DOHH2 (cell line): ENCODE measurements at regions not wholly inside any gene's neighbourhood (a gene's known extent, or its start where the extent isn't known, plus 50 kb on each side); places are given as distances from the start of the nearest gene placed in this dataset.

Source experiments
- H3F3A ChIP-seq: fragments of 200-600 bp; sonication (generic), shearing (Covaris generic); 2 replicates; pipeline ENCODE4 v1.6.0; 2016; ENCODE audit warnings: antibody characterized with exemption, mild to moderate bottlenecking; ENCODE audit not compliant: control insufficient read depth, insufficient read depth
- H3K27ac ChIP-seq: fragments of 200-600 bp; sonication (generic); 2 replicates; pipeline ENCODE4 v1.5.1; 2014; ENCODE audit warnings: low read depth, mild to moderate bottlenecking, low read length, moderate library complexity
- H3K27me3 ChIP-seq: fragments of 200-600 bp; sonication (generic); 2 replicates; pipeline ENCODE4 v1.6.1; 2014; ENCODE audit warnings: mild to moderate bottlenecking, low read length, mixed read lengths; ENCODE audit not compliant: control insufficient read depth
- H3K36me3 ChIP-seq: fragments of 200-600 bp; sonication (generic); 2 replicates; pipeline ENCODE4 v1.6.1; 2014; ENCODE audit warnings: mild to moderate bottlenecking, low read length, moderate library complexity, mixed read lengths; ENCODE audit not compliant: control insufficient read depth
- H3K4me1 ChIP-seq: fragments of 200-600 bp; sonication (generic); 2 replicates; pipeline ENCODE4 v1.6.1; 2014; ENCODE audit warnings: mild to moderate bottlenecking, low read length, mixed read lengths; ENCODE audit not compliant: control insufficient read depth
- H3K4me2 ChIP-seq: fragments of 200-600 bp; sonication (generic); 2 replicates; pipeline ENCODE4 v1.6.0; 2014; ENCODE audit warnings: mild to moderate bottlenecking, low read length, moderate library complexity
- H3K4me3 ChIP-seq: fragments of 200-600 bp; sonication (generic); 2 replicates; pipeline ENCODE4 v1.5.1; 2014; ENCODE audit warnings: mild to moderate bottlenecking, low read length, mixed read lengths
- H3K79me2 ChIP-seq: fragments of 200-600 bp; sonication (generic); 2 replicates; pipeline ENCODE4 v1.6.1; 2014; ENCODE audit warnings: mild to moderate bottlenecking, low read length, mixed read lengths; ENCODE audit not compliant: control insufficient read depth
- H3K9me2 ChIP-seq: fragments of 200-600 bp; sonication (generic); replicated peaks from 2 replicates; pipeline ENCODE4 v1.6.1; 2014; ENCODE audit warnings: mild to moderate bottlenecking, low read length, mixed read lengths; ENCODE audit not compliant: control insufficient read depth
- H3K9me3 ChIP-seq: fragments of 200-600 bp; sonication (generic); 2 replicates; pipeline ENCODE4 v1.6.1; 2014; ENCODE audit warnings: antibody characterized with exemption, low read length, mixed read lengths; ENCODE audit not compliant: control insufficient read depth, insufficient read depth
- H4K20me1 ChIP-seq: fragments of 200-600 bp; sonication (generic); 2 replicates; pipeline ENCODE4 v1.6.0; 2014; ENCODE audit warnings: low read depth, mild to moderate bottlenecking, antibody characterized with exemption, low read length, moderate library complexity; ENCODE audit not compliant: control insufficient read depth, insufficient read depth
- EZH2phosphoT487 ChIP-seq: fragments of 200-600 bp; sonication (generic); IDR thresholded peaks from 2 replicates; pipeline ENCODE4 v1.6.1; 2017; ENCODE audit warnings: borderline replicate concordance, mild to moderate bottlenecking, antibody characterized with exemption, low read length, moderate library complexity, mixed read lengths
- TF ChIP-seq, protein P1 (sequence below): fragments of 200-600 bp; sonication (generic); IDR thresholded peaks from one replicate; pipeline ENCODE4 v1.5.1; 2014; ENCODE audit warnings: antibody characterized with exemption, mild to moderate bottlenecking, low read depth, low read length; ENCODE audit not compliant: poor library complexity, severe bottlenecking

DNA sequence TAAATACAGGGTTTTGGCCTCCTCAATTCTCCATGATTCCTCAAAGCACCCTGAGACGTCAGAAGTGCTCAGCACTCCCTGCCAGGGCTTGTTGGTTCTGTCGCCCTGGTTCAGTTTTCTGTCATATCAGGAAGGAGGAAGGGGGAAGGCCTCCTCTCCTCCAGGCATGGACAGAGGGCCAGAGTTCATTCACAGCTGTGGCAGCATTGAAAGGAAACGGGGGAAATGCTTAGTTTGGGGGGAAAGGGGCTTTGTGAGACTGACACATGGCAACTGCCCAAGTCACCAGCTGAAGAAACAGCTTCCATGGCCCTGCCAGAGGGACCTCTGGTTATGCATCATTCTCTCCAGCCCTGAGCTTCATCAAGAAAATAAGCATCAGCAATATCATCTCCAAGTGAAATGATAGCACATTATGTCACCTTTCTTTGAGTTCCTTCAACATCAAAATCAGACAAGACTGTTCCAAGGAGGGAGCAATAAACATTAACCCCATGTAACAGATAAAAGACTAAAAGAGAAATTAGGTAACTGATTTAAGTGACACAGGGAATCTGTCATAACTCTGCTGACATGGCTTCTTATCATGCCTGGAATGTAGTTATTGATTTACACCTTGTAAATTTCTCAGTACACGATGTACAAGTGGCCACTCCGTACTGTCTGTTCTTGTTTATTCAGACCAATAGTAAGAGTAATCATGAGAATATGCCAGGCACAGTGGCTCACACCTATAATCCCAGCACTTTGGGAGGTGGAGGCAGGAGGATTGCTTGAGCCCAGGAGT lies 103.2 kb upstream of the SLC25A33 start:
- Histone ChIP-seq H3K4me3 (no peak overlapping the region), H3K79me2 (no peaks in the 10 kb centered on the region), H3K4me1 (no peaks in the 10 kb centered on the region), H3K36me3 (no peaks in the 10 kb centered on the region), H4K20me1 (no peaks in the 10 kb centered on the region), H3K9me2 (no peaks in the 10 kb centered on the region), H3K27ac (no peak overlapping the region), H3K9me3 (no peaks in the 10 kb centered on the region), H3F3A (no peaks in the 10 kb centered on the region), H3K27me3 (no peaks in the 10 kb centered on the region; the same call in 1 of the 2 replicates), H3K4me2 (no peak overlapping the region)
- TF ChIP-seq EZH2phosphoT487 = no peak
- TF ChIP-seq, protein P1, sequence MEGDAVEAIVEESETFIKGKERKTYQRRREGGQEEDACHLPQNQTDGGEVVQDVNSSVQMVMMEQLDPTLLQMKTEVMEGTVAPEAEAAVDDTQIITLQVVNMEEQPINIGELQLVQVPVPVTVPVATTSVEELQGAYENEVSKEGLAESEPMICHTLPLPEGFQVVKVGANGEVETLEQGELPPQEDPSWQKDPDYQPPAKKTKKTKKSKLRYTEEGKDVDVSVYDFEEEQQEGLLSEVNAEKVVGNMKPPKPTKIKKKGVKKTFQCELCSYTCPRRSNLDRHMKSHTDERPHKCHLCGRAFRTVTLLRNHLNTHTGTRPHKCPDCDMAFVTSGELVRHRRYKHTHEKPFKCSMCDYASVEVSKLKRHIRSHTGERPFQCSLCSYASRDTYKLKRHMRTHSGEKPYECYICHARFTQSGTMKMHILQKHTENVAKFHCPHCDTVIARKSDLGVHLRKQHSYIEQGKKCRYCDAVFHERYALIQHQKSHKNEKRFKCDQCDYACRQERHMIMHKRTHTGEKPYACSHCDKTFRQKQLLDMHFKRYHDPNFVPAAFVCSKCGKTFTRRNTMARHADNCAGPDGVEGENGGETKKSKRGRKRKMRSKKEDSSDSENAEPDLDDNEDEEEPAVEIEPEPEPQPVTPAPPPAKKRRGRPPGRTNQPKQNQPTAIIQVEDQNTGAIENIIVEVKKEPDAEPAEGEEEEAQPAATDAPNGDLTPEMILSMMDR = no peak

DNA sequence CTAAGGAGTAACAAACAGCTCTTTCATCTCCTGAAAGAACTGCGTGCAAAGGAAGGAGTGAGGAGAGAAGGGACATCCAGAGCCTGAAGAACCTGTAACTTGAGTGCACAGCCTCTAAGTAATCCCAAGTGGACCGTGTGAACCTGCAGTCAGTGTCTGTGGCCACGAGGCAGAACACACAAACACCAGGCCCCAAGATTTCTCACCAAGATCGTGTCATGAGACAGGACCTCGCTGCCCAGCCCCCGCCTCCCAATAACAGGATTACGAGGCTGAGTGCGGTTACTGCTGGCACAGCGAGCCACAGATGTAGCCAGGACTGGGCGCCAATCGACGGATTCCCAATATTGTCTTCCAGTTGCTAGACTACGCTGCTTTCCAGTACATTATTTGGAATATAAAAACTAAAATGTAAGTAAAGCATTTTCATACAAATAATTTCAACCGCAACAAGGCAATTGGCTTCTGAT lies 101.3 kb upstream of the SLC25A33 start:
- Histone ChIP-seq H3K4me3 (no peak overlapping the region), H3K4me2 (no peak overlapping the region)

DNA sequence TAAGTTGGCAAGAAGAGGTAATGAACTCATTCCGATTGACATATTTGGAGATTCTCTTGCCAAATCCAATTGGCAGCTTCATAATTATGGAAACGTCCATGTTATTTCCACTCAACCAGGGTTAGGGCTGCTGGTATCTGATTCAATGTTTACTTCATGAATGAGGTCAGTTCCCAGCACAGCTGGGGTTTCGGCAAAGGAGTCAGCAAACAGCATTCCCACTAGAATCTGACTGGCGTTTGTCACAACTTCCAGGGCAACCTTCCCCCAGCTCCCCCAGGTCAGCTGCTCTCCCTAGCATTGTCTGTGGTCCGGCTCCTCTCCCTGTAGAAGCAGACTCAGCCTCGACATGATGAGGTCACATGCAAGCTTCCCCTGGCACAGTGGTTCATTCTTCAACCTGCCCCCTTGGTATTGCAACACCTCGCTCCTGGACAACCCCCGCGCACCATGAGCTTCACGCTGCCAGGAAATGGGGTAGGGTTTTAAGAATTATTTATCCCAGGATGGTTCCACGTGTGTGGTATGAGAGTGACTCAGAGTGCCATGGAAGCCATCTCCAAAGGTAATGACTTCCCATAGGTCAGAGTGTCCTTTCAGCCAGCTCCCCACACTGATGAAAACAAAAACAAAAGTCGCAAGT lies 100.7 kb upstream of the SLC25A33 start:
- Histone ChIP-seq H3K79me2 (no peaks in the 10 kb centered on the region), H3K4me3 (no peak overlapping the region), H3K9me3 (no peaks in the 10 kb centered on the region), H3K4me2 (no peak overlapping the region), H4K20me1 (no peaks in the 10 kb centered on the region), H3K27ac (no peak overlapping the region), H3K27me3 (no peaks in the 10 kb centered on the region; the same call in 1 of the 2 replicates), H3K4me1 (no peaks in the 10 kb centered on the region), H3K9me2 (no peaks in the 10 kb centered on the region), H3K36me3 (no peaks in the 10 kb centered on the region), H3F3A (no peaks in the 10 kb centered on the region)
- no peak for TF ChIP-seq EZH2phosphoT487
- TF ChIP-seq, protein P1 = no peak

More for the DNA sequence above, 101.3 kb upstream of the SLC25A33 start:
- Histone ChIP-seq H3K79me2 (no peaks in the 10 kb centered on the region), H3K9me2 (no peaks in the 10 kb centered on the region), H3K27ac (no peak overlapping the region), H4K20me1 (no peaks in the 10 kb centered on the region), H3K4me1 (no peaks in the 10 kb centered on the region), H3F3A (no peaks in the 10 kb centered on the region), H3K36me3 (no peaks in the 10 kb centered on the region), H3K27me3 (no peaks in the 10 kb centered on the region; the same call in 1 of the 2 replicates), H3K9me3 (no peaks in the 10 kb centered on the region)
- TF ChIP-seq, protein P1 = no peak
- no peak for TF ChIP-seq EZH2phosphoT487
